HG02884 (cell line): ENCODE measurements at regions not wholly inside any gene's neighbourhood (a gene's known extent, or its start where the extent isn't known, plus 50 kb on each side); places are given as distances from the start of the nearest gene placed in this dataset.
"Not testable (repeated sequence)": the region's sequence is repeated elsewhere in the genome, so short reads cannot be mapped to it uniquely, and the experiment has no call there.

Experiments used
- ATAC-seq: cut with Tn5 transposase; IDR thresholded peaks from one replicate; pipeline ENCODE4 v1.9.1; 2021; ENCODE audit warnings: mild to moderate bottlenecking, moderate library complexity; ENCODE audit not compliant: unreplicated experiment

GRCh38 chr12:9340422-9341259 is 132.4 kb upstream of the PZP start:
- ATAC-seq, result no peak

DNA sequence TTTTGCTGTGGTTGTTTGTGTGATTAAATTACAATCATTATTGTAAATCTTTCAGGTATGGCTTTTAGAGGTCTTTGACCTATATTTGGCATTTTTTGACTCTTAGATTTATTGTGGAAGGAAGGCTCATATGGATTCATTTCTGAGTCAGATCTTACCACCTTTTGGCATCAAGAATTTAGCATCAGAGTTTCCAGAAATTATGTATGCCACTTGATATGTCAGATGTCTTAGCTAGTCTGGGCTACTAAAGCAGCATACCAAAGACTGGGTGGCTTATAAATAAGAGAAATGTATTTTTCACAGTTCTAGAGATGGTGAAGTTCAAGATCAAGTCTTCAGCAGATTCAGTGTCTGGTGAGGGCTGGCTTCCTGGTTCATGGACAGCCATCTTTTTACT is 129.5 kb upstream of the PZP start:
- no peak for ATAC-seq

DNA sequence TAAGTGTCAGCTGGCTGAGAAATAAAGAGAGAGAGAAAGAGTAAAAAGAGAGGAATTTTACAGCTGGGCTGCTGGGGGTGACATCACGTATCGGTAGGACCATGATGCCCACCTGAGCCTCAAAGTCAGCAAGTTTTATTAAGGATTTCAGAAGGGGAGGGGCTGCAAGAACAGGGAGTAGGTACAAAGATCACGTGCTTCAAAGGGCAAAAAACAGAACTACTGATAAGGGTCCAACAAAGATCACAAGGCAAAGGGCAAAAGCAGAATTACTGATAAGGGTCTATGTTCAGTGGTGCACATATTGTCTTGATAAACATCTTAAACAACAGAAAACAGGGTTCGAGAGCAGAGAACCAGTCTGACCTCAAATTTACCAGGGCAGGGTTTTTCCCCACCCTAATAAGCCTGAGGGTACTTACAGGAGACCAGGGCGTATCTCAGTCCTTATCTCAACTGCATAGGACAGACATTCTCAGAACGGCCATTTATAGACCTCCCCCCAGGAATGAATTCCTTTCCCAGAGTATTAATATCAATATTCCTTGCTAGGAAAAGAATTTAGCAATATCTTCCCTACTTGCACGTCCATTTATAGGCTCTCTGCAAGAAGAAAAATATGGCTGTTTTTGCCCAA is 128.3 kb upstream of the PZP start:
- not testable (repeated sequence) for ATAC-seq

DNA sequence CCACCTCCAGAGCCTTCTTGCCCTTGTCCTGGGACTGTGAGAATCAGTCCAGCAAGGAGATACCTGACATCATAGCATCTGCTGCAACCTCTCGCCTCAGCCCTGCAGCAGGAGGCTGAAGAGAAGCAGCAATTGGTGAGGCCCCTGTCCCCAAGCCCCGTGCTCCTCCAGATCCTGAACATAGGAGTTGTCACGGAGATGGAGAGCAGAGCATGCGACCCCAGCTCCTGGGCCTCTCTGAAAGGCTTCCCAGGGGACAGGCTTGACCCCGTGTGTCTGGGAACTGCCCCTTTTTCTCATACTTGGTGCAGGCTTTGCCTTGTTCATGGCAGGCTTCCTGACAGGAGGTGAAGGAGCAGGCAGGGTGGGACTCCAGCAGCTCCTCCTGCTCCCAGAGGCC is 127.7 kb upstream of the PZP start:
- no peak for ATAC-seq

GRCh38 chr12:9334964-9335363 is 126.8 kb upstream of the PZP start:
- no peak for ATAC-seq

DNA sequence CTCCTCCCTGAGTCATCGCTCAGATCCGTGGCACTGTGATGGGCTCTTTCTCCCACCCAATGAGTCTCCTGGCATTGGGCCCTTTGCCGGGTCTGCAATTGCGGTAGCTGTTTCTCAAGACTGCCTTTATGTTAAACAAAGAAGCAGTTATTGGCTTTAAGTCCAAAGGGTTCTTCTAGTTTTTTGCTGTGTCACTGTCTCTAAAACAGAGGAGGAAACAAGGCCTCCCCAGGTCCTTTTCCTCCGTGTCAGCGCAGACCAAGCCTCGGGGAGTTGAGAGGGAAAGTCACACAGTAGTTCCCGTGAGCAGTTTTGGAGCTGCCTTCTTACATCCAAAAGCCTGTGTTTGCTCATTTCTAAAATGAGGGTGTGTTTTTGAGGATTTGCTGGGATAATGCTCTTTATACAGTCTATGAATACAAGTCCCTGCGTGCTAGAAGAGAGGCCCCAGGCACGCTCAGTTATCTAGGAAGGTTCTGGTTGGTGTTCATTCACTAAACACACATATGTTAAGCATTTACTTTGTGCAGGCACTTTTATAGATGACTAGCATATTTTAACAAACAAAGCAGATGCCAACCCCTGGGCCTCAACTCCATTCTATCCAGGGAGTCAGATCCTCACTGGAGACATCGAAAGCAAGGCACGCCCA is 126.0 kb upstream of the PZP start:
- ATAC-seq, result no peak

- no peak for ATAC-seq
These were observed 125.0 kb upstream of the PZP start for GRCh38 chr12:9333161-9333560.

DNA sequence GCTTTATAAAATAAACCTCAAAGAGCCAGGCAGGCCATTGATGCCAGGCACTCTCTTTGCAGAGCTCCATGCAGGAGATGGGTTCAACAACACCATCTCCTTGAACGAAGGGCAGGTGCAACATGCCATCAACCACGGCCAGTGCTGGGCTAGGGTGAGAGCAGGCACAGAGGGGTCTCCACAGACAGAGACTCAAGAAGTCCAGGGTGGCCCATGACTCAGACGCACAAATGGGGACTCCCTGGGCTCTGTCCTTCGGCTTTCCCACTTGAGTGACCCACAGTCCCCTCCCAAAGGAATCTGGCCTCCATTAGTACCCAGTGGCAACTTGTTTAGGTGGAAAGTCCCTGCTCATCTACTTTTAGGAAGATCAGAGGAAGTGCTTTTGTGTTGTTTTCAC is 124.4 kb upstream of the PZP start:
- no peak for ATAC-seq

DNA sequence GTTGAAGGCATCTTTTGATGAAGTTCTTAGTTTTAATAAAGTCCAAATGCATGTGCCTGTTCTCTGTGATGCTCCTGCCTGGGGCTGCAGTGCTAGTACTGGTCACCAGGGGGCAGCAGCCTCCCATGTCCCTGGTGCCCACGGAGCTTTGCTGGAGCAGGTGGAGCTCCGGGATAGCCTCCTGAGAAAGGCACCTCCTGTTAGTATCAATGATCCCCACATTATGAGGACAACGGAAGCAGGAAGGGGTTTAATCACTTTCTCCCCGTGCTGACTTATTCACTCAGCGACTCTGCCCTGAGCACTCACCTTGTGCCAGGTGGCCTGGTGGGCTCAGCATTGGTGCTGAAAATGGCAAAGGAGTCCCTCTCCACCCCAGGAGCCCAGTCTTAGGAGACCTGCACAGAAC is 123.0 kb upstream of the PZP start:
- ATAC-seq, result no peak

DNA sequence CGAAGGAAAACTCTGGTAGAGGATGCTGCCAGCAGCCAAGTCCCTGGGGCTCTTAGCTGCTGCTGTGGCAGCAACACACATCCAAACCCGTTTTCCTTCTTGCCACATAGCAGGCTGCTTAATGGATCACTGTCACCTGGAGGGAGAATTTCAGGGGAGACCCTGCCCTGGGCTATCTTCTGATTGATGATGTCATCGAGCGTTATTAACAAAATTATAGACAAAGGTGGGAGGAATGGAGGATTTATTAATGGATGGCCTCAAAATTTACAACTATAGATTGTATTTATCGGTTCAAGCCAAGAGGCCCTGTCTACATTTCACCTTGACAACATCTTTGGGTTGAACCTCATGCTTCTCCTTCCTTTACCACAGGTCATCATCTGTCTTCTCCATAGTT is 120.8 kb upstream of the PZP start:
- ATAC-seq, result no peak

- ATAC-seq, result no peak
These were observed 119.9 kb upstream of the PZP start for GRCh38 chr12:9328065-9328464.

DNA sequence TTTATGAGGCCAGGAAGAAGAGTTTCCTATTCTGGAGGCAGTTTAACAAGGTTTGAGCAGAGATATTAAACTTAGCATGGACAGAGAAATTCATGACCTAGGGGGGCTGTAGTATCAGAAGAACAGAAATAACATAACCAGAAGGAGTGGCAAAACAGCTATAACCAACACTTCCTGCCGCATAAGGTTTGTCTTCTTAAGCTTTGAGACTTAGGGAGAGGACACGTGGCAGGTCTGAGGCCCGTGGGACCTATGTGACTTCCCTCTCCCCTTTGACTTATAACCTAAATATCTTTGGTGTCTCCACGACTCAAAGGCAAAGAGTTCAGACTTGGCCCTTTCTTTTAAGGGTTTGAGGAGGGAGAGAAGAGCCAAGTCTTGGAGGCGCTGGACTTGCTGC is 119.1 kb upstream of the PZP start:
- no peak for ATAC-seq

DNA sequence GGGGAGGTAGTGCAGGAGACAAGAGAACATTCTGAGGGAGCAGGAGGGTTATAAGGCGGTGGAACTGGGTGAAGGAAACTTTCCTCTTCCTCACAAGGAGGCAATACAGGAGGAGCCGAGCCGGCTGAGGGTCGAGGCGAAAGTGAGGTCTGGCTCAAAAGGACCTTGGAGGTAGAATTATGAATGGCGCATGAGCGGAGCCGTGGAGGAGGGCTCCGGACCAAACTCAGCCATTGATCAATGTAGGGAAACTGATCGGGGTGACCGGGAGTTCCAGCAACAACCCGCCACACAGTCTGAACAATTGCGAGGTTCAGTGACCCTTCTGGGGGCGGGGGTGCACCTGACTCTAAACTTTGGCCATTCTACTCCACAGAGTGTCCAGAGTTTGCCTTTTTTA is 118.7 kb upstream of the PZP start:
- not testable (repeated sequence) for ATAC-seq

DNA sequence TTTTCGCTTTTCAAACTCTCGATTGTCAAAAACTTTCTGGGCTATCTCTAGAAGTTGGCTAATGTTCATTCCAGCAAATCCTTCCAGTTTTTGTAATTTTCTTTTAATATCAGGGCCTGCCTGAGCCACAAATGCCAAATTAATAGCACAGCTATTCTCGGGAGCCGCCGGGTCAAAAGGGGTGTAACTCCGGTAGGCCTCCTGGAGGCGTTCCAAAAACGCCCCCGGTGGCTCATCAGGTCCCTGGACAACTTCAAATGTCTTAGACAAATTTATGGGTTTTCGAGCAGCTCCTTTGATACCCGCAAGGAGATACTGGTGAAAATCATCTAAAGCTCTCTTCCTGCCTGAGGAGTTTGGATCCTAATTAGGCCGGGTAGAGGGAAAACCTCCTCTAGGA is 117.9 kb upstream of the PZP start:
- no peak for ATAC-seq

- ATAC-seq, result no peak
These were observed 117.3 kb upstream of the PZP start for GRCh38 chr12:9325471-9325870.

GRCh38 chr12:9324782-9325181 is 116.6 kb upstream of the PZP start:
- ATAC-seq, result no peak

DNA sequence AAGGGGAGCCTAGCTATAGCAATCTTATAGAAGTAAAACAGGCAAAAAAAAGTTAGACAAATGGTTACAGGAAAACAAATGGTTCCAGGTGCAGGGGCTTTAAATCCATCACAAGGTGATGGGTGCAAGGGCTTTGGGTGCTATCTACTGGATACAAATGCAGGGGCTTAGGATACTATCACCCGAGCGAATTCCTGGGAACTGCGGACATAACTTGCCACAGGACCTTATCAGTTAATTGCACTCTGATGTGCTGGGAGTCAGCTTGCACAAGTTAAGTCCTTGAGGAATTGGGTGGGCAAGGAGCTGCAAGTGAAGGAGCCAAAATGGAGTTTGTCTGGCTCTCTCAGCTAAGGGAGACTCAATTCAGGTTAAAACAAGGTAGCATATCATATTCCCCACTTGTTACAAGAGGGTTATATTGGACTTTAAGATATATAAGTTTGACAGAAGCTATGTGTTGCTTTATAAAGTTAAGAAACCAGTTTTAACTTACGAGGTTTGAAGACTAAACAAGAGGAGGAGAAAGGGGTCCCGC is 115.0 kb upstream of the PZP start:
- no peak for ATAC-seq

DNA sequence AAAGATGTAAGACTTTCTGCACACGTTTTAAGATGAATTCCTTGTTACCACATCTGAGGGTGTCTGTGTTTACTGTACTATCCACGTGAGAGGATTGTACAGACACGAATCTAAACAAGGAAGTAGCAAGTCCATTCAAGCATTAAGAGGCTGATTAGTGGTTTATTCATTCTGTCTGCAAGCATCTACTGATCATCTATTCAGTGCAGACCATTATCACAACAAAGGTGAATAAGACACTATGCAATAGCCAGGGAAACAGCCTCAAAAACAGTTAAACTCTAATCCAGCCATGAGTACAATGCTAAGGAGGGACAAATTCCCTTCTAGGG is 111.6 kb upstream of the PZP start:
- ATAC-seq, result no peak

DNA sequence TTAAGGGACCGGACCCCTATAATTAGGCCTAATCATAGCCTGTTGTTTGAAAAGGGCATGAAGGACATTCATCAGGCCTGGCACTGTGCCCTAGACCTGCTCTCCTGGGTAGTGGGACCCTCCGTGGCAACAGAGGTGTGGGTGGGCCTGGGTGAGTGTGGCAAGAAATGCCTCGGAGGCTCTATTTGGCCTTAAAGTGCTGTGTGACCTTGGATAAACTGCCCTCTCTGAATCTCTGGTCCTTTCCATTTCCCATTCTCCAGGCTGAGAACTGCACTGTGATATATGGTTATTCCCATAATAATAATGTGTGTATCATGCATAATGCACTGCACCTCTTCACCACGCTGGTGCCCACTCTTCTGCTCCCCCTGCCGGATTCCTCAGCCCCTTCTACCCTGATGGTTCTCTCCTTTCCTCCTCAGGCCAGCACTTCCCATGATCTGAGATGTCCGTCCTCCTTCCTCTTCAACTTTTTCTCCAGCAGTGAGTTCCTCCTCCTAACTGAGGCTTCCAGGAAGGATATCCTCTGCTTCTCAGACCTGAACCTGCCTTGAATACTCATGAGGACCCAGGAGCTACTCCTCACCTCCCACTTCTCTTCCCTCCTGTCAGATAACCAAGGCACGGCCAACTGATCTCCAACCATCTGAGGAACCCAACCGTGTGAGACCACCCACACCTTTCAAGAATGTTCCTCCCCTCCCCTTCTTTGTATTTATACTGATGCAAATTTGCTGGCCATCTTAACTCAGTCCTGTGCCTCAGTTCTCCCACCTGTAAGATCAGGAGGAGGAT is 111.0 kb upstream of the PZP start:
- ATAC-seq, result no peak

DNA sequence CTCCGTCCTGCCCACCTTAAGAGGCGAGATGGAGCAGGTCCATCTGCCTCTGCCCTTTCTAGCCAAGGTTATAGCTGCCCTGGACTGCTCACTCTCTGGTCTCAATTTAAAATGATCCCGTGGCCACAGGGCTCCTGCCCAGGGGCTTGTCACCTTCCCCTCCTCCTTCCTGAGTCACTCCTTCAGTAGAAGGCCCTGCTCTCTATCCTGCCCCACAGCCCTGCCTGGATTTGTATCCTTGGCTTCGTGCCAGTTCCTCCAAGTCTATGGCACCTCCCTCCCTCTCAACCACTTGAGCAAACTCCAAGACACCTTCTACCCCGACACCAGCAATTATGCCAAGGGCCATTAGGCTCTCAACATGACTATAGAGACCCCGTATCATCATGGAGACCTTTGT is 105.3 kb upstream of the PZP start:
- ATAC-seq, result not testable (repeated sequence)
